Stimulated activated CD8-positive, alpha-beta memory T cell treated with anti-CD3 and anti-CD28 coated beads, Interleukin-15, amount 100 ng/mL, for 48 hours (primary cell): ENCODE measurements at regions not wholly inside any gene's neighbourhood (a gene's known extent, or its start where the extent isn't known, plus 50 kb on each side); places are given as distances from the start of the nearest gene placed in this dataset.
"Not testable (repeated sequence)": the region's sequence is repeated elsewhere in the genome, so short reads cannot be mapped to it uniquely, and the experiment has no call there.

Experiments used
- DNase-seq, 2 donors: peaks; one replicate each; pipeline ENCODE4 v3.0.0-alpha.2; 2020; ENCODE audit warnings: low read depth in 2 of 2

GRCh38 chr2:33709951-33710350, 110.9 kb upstream of the FAM98A start:
- no peak for DNase-seq

GRCh38 chr2:33707312-33707711, 108.2 kb upstream of the FAM98A start:
- no peak for DNase-seq

DNA sequence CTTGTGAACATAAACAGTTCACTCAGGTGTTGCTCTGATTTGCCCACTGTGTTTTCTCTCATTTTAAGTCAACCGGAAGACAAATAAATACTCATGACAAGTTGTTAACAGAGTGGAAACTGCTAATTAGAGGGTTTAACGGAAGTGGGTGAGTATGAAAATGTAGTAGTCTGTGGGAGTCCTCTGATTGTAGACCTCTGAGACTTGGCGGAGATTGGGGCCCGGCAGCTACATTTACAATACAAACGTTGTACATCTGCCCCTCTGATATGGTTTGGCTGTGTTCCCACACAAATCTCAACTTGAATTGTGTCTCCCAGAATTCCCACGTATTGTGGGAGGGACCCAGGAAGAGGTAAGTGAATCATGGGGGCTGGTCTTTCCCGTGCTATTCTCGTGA, 107.3 kb upstream of the FAM98A start:
- no peak for DNase-seq

DNA sequence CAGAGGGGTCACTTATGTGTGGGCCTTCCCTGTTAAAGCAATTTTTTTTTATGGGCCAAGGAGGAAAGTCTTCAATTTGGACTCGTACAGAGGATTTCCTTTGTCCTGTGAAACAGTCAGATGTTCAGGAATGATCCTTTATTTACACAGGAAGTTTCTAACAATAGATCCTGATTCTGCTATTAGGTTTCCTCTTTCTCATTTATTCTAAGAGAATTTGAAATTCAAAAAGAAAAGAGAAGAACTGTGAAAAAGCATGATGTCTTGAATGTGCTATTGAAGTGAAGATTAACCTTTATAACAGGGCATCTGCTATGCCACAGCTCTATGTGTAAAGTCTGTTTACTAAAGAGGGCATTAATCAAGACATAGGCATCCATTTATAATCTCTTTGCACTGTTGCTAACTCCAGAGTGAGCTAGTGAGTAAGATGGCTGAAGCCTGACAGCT, 105.3 kb upstream of the FAM98A start:
- DNase-seq = no peak

DNA sequence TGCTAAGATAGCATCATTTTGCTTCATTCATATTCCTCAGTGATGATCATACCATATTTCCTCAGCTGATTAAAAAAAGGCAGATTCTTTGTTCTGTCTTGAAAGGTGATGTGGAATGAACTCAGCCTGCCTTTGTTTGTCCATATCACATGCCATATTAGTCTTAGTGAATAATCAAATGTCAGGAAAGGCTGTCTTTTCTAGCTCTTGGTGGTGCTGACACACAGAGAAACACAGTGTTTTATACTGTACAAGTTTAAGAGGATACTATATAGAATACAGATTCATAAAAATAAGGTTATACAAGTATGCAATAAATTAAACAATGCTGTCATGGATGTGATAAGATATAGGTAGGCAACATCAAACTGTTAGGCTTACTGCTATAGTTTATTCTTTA, 97.1 kb upstream of the FAM98A start:
- no peak for DNase-seq

- DNase-seq = no peak
Observed at GRCh38 chr2:33694904-33695303, 95.8 kb upstream of the FAM98A start.

DNA sequence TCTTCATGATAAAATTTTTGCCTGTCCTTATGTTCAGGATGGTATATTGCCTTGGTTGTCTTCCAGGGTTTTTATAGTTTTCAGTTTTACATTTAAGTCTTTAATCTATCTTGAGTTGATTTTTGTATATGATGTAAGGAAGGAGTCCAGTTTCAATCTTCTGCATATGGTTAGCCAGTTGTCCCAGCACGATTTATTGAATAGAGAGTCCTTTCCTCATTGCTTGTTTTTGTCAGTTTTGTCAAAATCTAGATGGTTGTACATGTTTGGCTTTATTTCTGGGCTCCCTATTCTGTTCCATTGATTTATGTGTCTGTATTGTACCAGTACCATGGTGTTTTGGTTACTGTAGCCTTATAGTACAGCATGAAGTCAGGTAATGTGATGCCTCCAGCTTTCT, 91.6 kb upstream of the FAM98A start:
- DNase-seq = not testable (repeated sequence)

GRCh38 chr2:33681364-33681757, 82.3 kb upstream of the FAM98A start:
- DNase-seq = no peak

GRCh38 chr2:33680644-33681363, 81.7 kb upstream of the FAM98A start:
- no peak for DNase-seq

GRCh38 chr2:33678436-33678835, 79.3 kb upstream of the FAM98A start:
- DNase-seq = no peak

GRCh38 chr2:33673937-33674336, 74.8 kb upstream of the FAM98A start:
- no peak for DNase-seq

DNA sequence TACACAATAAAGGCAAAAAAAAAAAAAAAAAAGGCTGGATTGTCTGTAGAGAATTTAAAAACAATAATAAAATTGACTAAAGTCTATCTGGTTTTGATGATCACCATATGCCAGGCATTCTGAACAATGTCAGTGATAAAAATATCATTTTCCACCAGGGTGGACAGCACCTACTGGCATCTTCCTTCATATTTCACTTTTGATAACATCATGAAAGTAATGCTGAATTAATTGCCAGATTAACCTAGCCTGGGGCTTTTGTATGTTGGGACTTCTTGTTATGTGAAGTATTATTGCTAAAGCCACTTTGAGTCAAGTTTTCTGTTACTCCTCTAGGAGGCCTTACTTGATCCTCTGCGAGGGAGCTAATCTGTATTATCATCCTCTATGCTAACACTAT, 73.8 kb upstream of the FAM98A start:
- DNase-seq = no peak

DNA sequence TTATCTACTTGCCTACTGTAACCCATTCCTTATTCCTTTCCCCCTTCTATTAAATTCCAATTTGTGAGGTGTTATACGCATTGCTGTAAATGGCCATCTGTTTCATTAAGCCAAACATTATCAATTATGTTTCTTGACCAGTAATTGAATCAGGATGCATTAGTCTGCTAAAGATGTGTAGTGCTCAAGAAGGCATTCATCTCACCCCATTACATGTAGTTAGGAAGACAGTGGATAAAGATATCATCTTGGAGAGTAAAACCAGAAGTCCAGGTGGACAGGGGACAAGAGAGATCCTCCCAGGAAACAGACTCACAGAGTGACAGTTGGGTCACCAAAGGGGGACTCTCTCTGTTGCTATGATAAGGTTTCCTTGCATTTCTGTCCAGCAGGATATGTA, 73.3 kb upstream of the FAM98A start:
- DNase-seq = no peak

DNA sequence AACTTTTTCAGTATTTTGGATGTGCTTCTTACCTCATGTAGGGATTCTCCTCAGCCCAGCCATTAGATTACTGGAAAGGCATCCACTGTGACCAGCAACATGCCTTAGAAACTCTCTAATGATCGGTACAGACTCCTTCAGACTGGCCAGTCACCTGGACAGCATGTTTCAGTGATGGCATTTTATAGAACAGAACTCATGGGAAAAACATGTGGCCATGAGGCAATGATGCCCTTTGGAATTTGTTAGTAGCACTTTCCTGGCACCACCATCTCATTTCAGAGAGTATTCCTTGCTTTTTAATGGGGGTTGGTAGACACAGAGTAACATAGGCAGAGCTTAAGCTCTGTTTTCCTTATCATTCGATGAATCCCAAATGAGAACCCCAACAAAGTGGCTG, 72.1 kb upstream of the FAM98A start:
- DNase-seq = no peak

DNA sequence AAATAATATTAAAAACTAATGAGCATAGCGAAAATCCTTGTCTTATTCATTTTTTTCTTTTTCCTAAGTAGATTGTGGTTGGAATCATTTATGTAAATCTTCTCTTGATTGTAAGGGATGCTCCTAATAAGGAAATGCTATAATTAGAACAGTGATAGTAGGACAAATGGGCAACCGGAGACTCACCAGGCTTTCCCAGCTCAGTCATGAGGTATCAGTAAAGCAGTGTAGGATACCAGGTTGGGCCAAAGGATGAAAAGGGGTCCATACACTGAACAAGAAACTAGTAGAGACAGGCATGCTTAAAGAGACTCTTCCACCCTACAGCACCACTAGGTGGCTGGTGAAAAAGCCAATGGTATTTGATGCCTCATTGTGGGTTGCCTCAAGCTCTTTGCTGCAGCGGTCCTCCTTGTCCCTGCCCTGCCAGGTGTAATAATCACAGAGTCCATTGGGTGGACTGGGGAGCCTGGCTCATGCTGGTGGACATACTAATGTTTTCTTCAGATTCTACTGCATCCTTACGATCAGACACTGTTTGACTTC, 71.4 kb upstream of the FAM98A start:
- DNase-seq = no peak

DNA sequence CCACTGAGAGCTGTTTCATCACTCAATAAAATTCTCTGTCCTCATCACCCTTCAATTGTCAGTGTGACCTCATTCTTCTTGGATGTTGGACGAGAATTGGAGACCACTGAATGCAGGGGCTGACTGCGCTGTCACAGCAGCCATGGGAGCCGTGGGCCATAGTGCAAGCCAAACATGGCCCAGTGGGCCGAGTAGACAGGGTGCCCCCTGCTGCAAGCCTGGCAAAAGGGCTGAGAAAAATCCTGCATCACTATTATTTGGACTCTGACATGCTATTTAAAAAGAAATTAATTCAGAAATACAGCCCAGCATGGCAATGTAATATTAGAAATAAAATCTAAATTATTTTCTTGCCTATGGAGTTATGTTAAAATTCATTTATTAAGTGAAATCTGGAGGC, 67.8 kb upstream of the FAM98A start:
- no peak for DNase-seq

DNA sequence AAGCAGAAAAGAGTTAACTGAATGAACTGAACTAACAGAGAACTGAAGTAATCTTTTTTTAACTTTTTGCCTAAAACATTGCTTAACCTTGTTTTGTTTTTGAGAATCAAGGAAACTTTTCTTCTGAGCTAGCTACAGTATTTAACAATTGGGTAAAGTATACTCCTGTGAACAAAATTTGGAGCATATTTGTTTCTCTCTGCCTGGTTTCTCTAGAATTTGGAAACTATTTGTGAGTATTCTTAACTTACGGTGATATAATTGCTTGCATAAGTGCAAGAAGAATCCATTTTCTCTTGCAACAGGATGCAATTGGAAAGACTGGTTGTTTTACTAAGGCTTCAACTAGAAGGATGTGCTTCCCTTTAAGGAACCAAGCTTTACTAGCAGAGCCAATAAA, 65.9 kb upstream of the FAM98A start:
- no peak for DNase-seq

- DNase-seq = no peak
Observed at GRCh38 chr2:33660416-33661123, 61.5 kb upstream of the FAM98A start.

DNA sequence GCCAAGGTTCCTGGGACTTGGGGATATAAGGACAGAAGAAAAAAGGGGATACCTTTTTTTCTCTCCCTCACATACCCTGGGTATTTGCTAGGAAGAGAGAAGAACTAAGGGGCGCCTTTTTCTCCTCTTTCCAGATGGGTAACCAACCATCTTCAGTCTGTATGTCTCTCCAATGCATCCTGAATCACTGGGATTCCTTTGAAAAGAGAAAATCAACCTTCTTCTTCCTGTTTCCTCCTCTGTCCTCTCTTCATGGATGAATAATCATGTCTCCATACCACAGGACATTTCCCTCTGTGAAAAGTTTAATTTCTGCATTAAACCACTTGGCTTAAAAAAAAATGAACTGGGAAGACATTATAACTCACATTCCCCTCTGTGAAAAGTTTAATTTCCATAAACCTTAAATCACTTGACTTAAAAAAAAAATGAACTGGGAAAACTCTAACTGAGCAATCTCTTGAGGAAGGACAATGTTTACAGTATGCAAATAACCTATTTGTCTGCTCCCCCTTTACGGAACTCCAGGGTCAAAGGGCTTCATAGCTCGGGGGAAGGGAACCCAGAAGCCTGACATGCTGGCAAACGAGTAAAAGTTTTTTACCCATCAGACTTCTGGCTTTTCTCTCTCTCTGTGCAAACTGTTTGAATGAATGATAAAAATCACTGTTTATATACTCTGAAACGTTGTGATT, 56.7 kb upstream of the FAM98A start:
- no peak for DNase-seq

DNA sequence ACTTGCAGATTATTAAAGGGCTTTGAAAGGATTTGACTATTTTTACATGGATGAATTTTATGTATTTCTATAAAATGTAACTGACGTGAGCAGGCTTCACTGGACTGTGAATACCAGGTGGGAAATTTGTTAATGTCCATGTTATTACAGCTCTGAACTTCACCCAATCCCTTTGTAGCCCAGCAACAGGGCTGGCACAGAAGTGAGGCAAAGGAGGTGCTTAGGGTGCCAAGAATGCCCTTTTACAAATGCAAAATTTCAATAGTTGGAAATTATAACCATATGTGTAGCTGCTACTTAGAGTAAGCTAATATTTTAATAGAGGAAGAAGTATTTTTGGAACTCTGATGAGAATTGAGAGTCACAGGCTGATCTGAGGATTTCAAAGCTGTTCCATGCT, 53.7 kb upstream of the FAM98A start:
- DNase-seq = no peak

- DNase-seq = no peak
Observed at GRCh38 chr2:33650171-33650570, 51.1 kb upstream of the FAM98A start.
